Putamen (tissue), 1 donor: ENCODE measurements at regions not wholly inside any gene's neighbourhood (a gene's known extent, or its start where the extent isn't known, plus 50 kb on each side); places are given as distances from the start of the nearest gene placed in this dataset.
A peak's percentile ranks its signal among the peaks of the same experiment; 100 is the strongest.
"Not testable (repeated sequence)": the region's sequence is repeated elsewhere in the genome, so short reads cannot be mapped to it uniquely, and the experiment has no call there.

Experiments
- DNase-seq: peaks from one replicate; pipeline ENCODE4 v3.0.0-alpha.2; 2016; ENCODE audit warnings: low spot score

DNA sequence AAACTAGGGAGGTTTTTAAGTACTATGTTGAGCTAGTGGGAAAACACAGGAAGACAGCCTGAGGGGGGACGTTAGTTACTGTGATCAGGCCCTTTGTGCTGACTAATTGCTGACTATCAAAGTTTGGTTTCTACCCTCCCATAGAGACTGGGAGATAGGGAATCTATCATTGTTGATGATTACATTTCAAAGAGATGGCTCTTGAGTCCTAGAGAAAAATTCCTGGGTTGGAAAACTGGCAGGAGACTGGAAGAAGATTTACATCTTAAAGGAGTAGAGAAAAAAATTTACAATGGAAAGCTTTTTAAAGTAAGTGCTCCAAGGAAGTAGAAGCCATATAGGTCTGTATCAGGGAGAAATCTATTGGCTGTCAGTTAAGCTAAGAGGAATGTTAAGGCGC, 522.0 kb upstream of the KLHL1 start:
- no peak for DNase-seq

DNA sequence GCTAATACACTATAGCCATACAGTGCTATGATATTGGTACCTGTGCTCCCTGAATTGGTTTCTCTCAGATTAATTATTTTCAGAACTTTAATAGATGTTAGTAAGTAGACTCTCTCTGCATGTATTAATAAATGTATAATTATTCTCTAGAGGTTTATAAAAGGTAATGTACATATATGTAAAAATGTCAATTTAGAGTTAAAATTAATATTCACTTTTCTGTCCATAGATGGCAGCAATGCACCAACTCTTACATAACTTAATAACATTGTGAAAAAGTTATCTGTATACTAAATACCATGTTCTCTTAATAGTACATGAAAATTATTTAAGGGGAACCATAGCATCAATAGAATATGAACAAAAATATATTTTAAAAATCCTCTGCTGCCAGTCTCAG, 515.0 kb upstream of the KLHL1 start:
- no peak for DNase-seq

DNA sequence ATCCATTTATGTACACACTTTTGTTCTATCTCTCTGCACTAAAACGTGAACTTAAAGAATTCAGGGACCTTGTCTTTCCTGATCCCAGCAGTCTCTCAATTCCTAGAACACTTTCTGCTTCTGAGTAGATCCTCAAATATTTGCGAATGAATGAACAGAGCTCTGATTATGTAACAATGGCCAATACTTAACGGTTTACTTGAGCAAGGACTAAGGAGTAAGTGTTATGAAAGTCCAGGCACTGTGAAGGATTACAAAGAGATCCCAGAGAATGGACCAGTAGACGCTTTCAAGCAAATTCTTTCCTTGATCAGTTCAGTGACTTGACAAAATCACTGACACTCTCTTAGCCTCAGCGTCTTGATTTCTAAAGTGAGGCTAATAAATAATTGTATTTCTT, 514.5 kb upstream of the KLHL1 start:
- DNase-seq = no peak

DNA sequence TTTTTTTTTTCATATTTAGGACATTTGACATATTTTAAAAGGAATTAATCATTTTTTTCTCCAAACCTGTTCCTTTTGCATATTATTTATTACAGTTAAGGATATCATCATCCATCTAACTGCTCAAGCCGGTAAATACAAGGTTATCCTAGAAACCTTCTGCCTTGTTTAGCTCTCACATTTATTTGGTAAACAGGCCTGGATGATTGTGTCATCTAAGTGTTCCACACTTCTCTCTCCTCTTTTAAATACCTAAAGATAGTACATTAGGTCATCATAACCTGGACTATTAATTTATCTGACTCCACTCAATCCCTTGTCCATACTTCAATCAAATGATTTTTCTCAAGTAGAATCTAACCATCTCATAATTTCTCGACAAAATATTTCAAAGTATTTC, 511.7 kb upstream of the KLHL1 start:
- no peak for DNase-seq

DNA sequence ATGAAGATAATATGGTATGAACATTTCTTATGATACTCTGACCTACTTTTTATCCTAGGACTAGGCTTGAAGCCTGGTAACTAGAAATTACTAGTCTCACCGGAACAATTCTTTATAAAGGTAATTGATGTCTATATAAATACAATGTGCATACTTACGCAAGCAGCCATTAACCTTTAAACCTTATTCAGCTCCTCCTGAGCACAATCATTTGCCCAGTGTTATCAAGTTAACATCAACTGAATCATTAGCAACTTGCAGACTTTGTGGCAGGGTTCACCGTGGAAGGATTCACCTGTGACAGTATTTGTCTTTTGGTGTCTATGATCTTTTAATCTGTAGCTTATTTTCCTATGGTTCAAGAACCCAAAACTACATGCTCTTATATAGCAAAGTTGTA, 508.6 kb upstream of the KLHL1 start:
- DNase-seq = no peak

DNA sequence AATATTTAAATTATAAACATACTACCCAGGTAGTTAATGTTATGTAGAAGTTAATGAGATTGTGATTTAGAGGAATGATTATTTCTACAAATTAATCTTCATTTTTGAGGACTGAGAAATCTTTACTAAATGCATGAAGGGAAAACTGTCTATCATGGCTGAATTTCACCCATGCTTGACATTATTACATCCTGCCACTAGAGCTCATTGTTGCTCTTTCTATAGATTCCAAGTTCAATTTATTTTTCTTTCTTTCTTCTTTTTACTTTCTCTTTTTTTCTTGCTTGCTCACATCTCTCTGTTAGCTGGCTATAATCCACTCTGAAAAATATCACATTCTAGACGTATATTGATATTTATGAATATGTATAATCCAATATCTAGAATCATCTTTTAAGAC, 505.0 kb upstream of the KLHL1 start:
- DNase-seq = peak; percentile 1

DNA sequence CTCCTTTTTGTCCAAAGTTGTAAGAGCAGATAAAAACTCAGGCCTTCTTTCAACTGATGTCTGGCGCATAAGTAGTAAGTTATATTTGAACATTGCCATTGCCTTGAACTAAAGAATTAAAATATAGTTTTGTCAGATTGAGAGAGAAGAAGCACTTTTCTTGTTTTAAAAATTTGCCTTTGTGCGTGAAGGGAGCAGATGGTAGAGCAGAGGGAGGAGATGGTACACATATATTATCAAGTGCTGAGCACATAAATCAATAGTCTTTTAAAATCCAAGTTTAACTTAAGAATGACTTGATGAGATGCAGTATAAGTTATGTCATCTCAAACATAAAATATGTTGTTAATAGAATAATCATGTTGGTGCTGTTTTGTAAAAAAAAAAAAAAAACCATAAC, 504.6 kb upstream of the KLHL1 start:
- no peak for DNase-seq

DNA sequence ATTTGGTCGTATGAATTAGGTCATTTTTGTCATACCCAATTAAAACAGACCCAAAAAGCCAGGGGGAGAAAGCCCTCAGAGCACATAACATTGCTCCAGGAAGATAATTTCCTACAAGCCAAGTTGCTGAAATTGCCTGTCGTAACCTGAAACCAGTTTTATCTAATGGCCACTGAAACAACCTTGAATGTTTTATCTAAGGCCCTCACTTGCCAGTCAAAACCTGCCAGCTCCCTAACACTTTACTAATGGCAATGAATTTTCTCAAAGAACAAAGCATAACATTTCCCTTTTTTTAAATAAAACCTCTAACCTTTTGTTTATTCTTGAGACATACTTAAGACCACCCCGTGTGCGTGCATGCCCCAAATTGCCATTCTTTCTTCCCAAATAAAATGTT, 496.2 kb upstream of the KLHL1 start:
- DNase-seq = no peak

DNA sequence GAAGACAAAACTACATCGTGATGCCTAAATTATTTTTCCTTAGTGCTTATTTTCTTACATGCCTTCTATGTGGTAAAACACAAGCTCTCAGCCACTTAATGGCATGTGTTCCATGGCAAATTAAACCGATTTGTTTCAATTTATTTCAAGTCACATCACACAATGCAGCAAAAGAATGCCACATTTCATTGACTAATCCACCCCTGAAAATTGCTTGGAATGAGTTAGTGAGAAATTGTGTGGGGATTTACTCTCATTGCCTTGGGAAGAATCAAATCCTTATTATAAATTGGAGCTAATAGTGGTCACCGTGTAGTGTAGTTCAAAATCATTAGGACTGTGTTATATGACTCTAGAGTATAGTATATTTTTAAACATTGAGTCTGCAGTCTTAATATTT, 485.5 kb upstream of the KLHL1 start:
- DNase-seq = no peak

DNA sequence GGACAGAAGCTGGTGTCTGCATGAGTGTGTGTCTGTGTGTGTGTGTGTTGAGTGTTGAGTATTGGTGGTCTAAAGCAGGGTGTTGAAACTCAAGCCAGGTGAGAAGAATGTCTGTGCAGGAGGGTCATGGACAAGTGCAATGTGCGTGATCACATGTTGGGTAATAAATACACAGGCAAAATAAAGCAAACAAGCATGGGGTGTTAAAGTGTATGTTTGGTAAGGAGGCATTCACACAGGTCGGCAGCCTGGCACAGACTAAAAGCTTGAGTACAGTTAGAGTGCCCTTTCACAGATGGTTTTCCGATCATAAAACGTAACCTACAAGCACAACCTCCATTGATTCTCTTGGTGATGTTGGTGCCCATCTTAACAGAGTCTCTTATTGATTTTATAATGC, 476.9 kb upstream of the KLHL1 start:
- no peak for DNase-seq

GRCh38 chr13:70580825-70581224, 472.6 kb upstream of the KLHL1 start:
- DNase-seq = no peak

DNA sequence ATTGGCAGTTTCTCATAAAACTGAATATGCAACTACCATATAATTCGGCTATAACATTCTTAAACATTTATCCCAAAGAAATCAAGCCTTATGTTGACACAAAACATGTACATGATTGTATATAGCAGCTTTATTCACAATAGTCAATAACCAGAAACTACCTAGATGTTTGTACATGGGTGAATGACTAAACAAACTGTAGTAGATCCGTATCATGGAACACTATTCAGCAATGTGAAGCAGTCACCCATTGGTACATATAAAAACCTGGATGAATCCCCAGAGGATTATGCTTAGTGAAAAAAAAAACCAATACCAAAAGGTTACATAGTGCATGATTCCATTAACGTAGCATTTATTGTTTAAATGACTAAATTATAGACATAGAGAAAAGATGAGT, 471.7 kb upstream of the KLHL1 start:
- DNase-seq = no peak

- no peak for DNase-seq
Measured at GRCh38 chr13:70571221-70571620, 463.0 kb upstream of the KLHL1 start.

DNA sequence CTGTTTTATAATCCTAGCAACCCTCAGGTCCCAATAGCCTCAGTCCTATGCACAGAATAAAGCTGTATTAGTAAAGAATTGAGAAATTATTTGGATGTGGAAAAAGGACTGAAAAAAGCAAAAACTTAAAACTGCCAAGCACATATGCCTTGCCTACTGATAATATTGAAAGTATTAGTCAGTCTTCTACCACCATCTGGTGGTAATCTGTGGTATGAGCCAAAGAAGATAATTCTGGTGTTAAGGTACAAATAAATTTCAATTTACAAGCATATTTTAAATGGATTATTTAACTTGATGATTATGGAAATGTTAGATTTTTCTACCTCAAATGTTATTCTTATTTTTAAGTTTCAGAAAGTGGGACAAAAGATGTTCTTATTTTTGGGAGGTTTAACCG, 460.3 kb upstream of the KLHL1 start:
- DNase-seq = peak; percentile 3

DNA sequence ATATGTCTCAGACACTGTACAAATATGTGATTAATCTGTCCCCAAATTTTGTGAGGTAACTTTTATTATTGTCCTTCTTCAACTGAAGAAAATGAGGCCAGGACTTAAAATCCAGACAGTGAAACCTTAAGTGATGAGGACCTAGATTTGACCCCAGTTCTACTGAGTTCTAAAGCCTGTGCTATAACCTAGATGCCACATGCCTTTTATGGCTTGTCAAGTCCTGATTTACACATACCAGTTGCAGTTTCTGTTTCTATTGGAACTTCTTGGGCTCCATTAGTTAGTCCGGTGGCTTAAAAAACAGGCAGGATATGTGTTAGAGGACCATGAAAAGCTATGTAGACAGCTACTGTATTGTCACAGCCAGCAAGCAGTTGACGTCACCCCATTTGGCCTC, 436.5 kb upstream of the KLHL1 start:
- no peak for DNase-seq

GRCh38 chr13:70541451-70541850, 433.2 kb upstream of the KLHL1 start:
- DNase-seq = peak; percentile 34

GRCh38 chr13:70534466-70534865, 426.2 kb upstream of the KLHL1 start:
- DNase-seq = no peak

GRCh38 chr13:70529652-70530051, 421.4 kb upstream of the KLHL1 start:
- DNase-seq = no peak

- no peak for DNase-seq
Measured at GRCh38 chr13:70527599-70527998, 419.3 kb upstream of the KLHL1 start.

DNA sequence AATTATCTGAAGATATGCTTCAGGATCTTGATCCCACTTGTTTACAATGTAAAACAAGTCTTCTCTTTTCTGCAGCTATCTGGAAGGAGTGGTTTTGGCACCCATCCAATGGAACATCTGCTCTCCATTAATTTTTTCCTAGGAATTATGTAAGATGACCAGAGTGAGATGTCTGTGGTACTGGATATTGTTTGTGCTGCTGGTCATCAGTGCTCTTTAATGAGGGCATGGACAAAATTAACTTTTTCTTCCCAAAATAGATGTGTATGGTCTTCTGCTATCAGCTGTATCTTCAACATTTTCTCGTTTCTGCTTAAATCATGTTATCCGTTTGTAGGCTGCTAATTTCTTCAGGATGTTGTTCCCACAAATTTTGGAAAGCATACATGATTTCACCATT, 415.4 kb upstream of the KLHL1 start:
- DNase-seq = no peak

GRCh38 chr13:70520275-70521036, 412.2 kb upstream of the KLHL1 start:
- DNase-seq = no peak

GRCh38 chr13:70518081-70518480, 409.8 kb upstream of the KLHL1 start:
- no peak for DNase-seq

GRCh38 chr13:70516226-70516625, 408.0 kb upstream of the KLHL1 start:
- no peak for DNase-seq

DNA sequence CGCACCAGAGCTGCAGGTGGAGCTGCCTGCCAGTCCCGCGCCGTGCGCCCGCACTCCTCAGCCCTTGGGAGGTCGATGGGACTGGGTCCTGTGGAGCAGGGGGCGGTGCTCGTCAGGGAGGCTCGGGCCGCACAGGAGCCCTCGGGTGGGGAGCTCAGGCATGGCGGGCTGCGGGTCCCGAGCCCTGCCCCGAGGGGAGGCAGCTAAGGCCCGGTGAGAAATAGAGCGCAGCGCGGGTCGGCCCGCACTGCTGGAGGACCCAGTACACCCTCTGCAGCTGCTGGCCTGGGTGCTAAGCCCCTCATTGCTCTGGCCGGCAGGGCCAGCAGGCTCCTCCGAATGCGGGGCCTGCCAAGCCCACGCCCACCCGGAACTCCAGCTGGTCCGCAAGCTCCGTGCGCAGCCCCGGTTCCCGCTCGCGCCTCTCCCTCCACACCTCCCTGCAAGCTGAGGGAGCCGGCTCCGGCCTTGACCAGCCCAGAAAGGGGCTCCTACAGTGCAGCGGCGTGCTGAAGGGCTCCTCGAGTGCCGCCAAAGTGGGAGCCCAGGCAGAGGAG, 403.7 kb upstream of the KLHL1 start:
- not testable (repeated sequence) for DNase-seq
